ENCODE measurements at regions not wholly inside any gene's neighbourhood (a gene's known extent, or its start where the extent isn't known, plus 50 kb on each side); places are given as distances from the start of the nearest gene placed in this dataset.

DNA sequence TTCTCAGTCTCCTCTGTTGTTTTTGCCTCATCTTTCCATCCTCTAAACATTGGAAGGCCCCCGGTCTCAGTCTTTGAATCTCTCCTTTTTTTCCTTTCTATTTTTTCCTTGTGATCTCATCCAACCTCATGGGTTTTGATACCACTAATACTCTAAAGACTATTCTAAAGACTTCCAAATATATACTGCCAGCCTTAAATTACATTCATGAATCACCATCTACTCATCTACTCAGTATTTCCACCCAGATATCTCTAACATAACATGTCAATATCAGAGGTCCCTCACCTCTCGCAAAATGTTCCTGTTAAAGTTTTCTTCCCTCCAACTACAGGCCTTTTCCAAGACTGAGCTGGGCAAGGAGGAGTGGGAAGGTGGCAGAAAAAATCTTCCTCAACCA is 282.5 kb upstream of the TTC14 start:
- TF ChIP-seq EZH2 (IDR thresholded peaks at IDR 0.05; ENCODE audit: borderline replicate concordance, insufficient read depth, low read length, poor library complexity, severe bottlenecking), result no peak
- no peak for TF ChIP-seq SMC3 (conservative IDR thresholded peaks at IDR 0.05; ENCODE audit: poor library complexity)
- TF ChIP-seq REST (IDR thresholded peaks at IDR 0.05; ENCODE audit: borderline replicate concordance), result no peak
- TF ChIP-seq TAF1 (IDR thresholded peaks at IDR 0.05; ENCODE audit: low read depth), result no peak
- Histone ChIP-seq H3K4me3 (ENCODE audit: low read length) (no peak overlapping the region), H3K9ac (ENCODE audit: low read length) (no peak overlapping the region), H3K27ac (ENCODE audit: low read length) (no peak overlapping the region), H3K36me3 (ENCODE audit: insufficient read depth, low read length) (no peaks in the 10 kb centered on the region), H3F3A (ENCODE audit: insufficient read depth, low read length, poor library complexity, severe bottlenecking) (no peaks in the 10 kb centered on the region), H3K9me2 (ENCODE audit: insufficient read depth, low read length) (no peaks in the 10 kb centered on the region), H3K79me2 (replicated peaks; ENCODE audit: insufficient read depth, low read length) (no peaks in the 10 kb centered on the region), H3K9me3 (ENCODE audit: low read length) (no peaks in the 10 kb centered on the region), H2AFZ (ENCODE audit: low read depth, low read length) (no peak overlapping the region), H3K27me3 (ENCODE audit: insufficient read depth, low read depth, low read length) (no peaks in the 10 kb centered on the region), H4K20me1 (ENCODE audit: insufficient read depth) (no peaks in the 10 kb centered on the region), H3K4me2 (ENCODE audit: low read length) (no peak overlapping the region)

DNA sequence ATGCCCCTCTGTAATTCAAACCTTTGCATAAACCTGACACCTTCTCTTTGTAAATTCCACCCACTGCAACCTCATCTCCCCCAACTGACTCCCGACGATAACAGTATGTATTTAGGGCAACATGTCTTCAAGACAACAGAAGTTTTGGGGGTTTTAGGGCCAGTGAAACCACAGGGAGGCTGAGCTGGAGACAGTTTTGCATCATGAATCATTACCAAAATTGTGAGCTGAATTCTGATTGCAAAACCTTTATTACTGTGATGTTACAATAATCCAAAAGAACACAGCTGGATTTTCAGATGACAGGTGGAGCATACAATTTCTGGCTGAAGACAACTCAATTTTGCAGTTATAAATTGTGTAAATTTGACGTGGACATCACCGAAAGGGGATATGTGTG is 281.3 kb upstream of the TTC14 start:
- Histone ChIP-seq H3K4me3 (ENCODE audit: low read length) (no peak overlapping the region), H3K79me2 (replicated peaks; ENCODE audit: insufficient read depth, low read length) (no peaks in the 10 kb centered on the region), H3K36me3 (ENCODE audit: insufficient read depth, low read length) (no peaks in the 10 kb centered on the region), H4K20me1 (ENCODE audit: insufficient read depth) (no peaks in the 10 kb centered on the region), H2AFZ (ENCODE audit: low read depth, low read length) (no peak overlapping the region), H3K4me2 (ENCODE audit: low read length) (no peak overlapping the region), H3K9me3 (ENCODE audit: low read length) (no peaks in the 10 kb centered on the region), H3F3A (ENCODE audit: insufficient read depth, low read length, poor library complexity, severe bottlenecking) (no peaks in the 10 kb centered on the region), H3K27me3 (ENCODE audit: insufficient read depth, low read depth, low read length) (no peaks in the 10 kb centered on the region), H3K27ac (ENCODE audit: low read length) (no peak overlapping the region), H3K9ac (ENCODE audit: low read length) (no peak overlapping the region), H3K9me2 (ENCODE audit: insufficient read depth, low read length) (no peaks in the 10 kb centered on the region)
- no peak for TF ChIP-seq RAD21 (conservative IDR thresholded peaks at IDR 0.05)
- no peak for TF ChIP-seq SMC3 (conservative IDR thresholded peaks at IDR 0.05; ENCODE audit: poor library complexity)
- no peak for TF ChIP-seq POLR2AphosphoS5 (IDR thresholded peaks at IDR 0.05)

DNA sequence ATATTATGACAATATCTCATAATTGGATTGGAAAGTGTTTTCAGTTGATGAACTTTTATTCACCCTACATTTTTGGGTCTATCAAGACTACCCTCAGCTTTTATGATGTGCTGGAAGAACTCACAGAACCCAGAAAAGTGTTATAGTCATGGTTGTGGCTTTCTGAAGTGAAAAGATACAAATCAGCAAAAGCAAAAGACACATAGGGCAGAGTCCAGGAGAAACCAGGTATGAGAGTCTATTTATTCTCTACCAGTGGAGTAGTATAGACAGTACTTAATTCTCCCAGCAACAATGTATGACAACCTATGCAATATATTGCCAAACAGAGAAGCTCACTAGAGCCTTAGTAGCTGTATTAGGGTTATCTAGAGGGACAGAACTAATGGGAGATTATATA is 280.4 kb upstream of the TTC14 start:
- TF ChIP-seq EP300 (conservative IDR thresholded peaks at IDR 0.05; ENCODE audit: poor library complexity, severe bottlenecking) (no peak), SMC3 (conservative IDR thresholded peaks at IDR 0.05; ENCODE audit: poor library complexity) (no peak), EZH2 (IDR thresholded peaks at IDR 0.05; ENCODE audit: borderline replicate concordance, insufficient read depth, low read length, poor library complexity, severe bottlenecking) (no peak), RAD21 (conservative IDR thresholded peaks at IDR 0.05) (no peak), CTCF (IDR thresholded peaks at IDR 0.05; ENCODE audit: poor library complexity, severe bottlenecking) (no peak), MXI1 (conservative IDR thresholded peaks at IDR 0.05; ENCODE audit: poor library complexity, severe bottlenecking) (no peak)
- no peaks in the 10 kb centered on the region for H3K27me3 ChIP-seq (ENCODE audit: insufficient read depth, low read depth, low read length)

More for the DNA sequence above, 280.4 kb upstream of the TTC14 start:
- Histone ChIP-seq H3K36me3 (ENCODE audit: insufficient read depth, low read length) (no peaks in the 10 kb centered on the region), H3F3A (ENCODE audit: insufficient read depth, low read length, poor library complexity, severe bottlenecking) (no peaks in the 10 kb centered on the region), H3K79me2 (replicated peaks; ENCODE audit: insufficient read depth, low read length) (no peaks in the 10 kb centered on the region), H3K4me3 (ENCODE audit: low read length) (no peak overlapping the region), H3K9me2 (ENCODE audit: insufficient read depth, low read length) (no peaks in the 10 kb centered on the region), H4K20me1 (ENCODE audit: insufficient read depth) (no peaks in the 10 kb centered on the region), H3K4me2 (ENCODE audit: low read length) (no peak overlapping the region), H3K27ac (ENCODE audit: low read length) (no peak overlapping the region), H2AFZ (ENCODE audit: low read depth, low read length) (no peak overlapping the region), H3K9ac (ENCODE audit: low read length) (no peak overlapping the region), H3K9me3 (ENCODE audit: low read length) (no peaks in the 10 kb centered on the region)
